GM12874 (cell line): ENCODE measurements at regions not wholly inside any gene's neighbourhood (a gene's known extent, or its start where the extent isn't known, plus 50 kb on each side); places are given as distances from the start of the nearest gene placed in this dataset.

Experiments
- CTCF ChIP-seq: IDR thresholded peaks from 2 replicates; pipeline ENCODE4 v1.5.1; 2011; ENCODE audit warnings: low read depth, mild to moderate bottlenecking, control low read depth, low read length, moderate library complexity; ENCODE audit not compliant: insufficient read depth

- no peak for TF ChIP-seq CTCF
Measured at GRCh38 chr20:50417023-50417329, 93.2 kb upstream of the PTPN1 start.

DNA sequence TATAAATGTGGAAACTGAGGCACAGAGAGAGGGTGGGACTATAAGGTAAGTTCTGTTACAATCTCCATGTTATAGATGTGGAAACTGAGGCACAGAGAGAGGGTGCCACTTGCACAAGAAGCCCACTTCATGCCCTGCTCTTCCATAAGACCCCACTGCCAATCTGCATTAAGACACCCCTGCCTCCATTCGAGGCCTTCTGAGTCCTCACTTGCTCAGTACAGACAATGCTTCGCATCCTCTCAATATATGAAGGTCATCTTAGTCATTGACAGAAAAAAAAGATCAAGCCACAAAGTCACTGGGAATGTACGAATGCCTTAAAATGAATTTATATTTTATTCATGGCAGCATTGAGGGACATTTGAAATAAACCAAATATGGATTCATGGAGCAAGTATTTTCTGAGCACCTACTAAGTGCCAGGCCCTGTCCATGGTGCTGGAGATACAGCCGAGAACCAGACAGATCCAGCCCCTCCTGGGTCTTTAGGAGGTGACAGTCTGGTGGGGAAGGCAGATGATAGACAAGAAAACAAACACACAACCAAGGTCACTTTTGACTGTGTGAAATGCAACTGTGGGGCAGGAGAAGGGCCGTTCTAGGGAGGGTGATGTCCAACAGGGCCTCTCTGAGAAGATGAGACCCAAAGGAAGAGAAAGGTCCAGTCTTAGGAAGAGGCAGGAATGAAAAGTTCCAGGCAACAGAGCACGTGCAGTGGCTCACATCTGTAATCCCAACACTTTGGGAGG, 92.5 kb upstream of the PTPN1 start:
- TF ChIP-seq CTCF: no peak

DNA sequence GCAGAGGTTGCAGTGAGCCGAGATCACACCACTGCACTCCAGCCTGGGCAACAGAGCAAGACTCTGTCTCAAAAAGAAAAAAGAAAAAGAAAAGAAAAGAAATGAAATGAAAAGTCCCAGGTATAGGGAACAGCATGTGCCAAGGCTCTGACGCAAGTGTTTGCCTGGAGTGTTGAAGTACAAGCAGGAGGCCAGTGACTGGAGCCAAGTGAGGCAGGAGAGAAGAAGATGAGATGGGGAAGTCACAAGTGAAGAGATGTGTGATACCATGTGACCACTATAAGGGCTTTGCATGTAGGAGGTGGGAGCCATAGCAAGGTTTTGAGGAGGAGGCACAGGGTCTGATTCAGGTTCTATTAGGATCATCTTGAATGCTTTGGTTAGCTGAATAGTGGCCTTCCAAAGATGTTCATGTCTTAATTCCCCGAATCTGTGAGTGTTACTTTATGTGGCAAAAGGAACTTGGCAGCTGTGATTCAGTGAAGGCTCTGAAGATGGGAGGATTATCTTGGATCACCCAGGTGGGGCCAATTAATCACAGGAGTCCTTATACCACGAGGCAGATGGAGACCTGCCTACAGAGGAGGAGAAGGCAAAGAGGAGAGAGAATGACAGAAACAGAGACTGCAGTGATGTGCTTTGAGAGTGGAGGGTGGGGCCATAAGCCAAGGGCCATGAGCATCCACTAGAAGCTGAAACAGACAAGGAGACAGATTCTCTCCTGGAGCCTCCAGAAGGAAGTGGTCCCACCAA, 91.1 kb upstream of the PTPN1 start:
- TF ChIP-seq CTCF: no peak

- no peak for TF ChIP-seq CTCF
Measured at GRCh38 chr20:50420380-50420779, 89.8 kb upstream of the PTPN1 start.

DNA sequence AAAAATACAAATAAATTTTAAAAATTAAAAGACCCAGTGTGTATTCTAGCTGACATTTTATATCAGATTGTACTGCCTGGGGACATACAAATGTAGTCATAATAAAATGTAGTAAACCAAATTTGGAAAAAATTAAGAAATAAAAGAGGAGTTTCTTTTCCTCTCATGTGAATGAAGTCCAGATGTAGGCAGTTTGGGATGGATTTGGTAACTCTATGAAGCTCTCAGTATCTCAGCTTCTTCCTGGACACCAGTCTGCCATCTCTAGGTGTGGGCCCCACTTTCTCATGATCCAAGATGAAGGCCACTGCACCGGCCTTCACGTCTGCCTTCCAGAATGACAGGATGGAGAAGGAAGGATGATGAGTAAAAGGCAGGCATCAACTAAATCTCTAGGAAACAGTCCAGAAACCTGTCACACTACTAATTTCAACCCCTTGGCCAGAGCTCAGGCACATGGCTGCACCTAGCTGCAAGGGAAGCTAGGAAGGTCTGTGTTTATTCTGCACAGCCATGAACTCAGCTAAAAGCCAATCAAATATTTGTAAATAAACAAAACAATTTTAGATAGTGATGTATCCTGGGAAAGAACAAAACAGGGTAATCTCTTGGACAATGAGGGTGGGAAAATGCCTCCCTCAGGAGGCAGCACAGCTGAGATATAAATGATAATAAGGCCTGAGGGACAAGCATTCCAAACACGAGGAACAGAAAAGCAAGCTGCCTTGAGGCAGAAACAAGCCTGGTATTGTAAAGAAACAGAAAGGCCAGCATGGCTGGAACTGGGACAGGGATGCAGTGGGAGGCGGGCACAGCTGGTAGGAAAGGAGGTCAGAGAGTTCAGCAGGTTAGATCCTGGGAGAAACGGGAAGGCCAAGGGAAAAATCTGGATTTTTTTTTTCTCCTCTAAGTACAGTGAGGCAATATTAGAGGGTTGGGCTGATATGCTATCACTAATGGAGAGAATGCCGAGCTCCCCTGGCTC, 88.5 kb upstream of the PTPN1 start:
- no peak for TF ChIP-seq CTCF

DNA sequence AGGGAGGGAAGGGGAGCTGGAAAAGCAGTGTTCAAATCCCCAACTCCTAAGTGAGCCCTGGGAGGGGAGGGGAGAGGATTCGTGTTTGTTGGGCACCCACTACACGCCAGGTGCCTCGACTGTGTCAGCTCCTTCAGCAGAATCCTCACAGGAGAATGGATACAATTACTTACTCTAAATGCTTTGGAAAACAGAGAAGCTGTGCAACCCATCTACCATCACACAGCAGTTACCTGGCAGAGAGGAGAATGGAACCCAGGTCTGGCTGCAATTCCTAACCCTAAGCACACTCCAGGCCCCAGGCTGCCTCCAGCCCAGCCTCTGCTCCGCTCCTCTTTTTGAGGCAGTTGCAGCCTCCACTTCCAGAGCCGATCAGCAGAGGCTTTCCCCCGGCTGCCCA, 86.4 kb upstream of the PTPN1 start:
- TF ChIP-seq CTCF: no peak

DNA sequence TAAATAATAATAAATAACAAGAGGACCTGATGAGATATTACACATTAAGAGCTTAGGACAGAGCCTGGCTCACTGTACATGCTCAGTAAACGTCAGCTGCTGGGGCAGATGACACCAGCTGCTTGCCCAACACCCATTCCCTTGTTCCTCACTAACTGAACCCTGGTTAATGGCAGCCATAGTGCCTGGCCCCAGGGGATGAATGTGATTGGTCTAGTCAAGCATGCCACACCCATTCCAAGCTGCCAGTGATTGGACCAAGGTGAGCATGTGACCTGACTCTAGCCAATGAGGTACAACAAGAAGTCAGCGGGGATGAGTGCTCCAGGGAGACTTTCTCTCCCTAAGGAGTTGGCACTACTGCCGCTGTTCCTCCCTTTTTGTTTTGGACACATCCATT, 85.1 kb upstream of the PTPN1 start:
- TF ChIP-seq CTCF: no peak
